ENCODE measurements at regions not wholly inside any gene's neighbourhood (a gene's known extent, or its start where the extent isn't known, plus 50 kb on each side); places are given as distances from the start of the nearest gene placed in this dataset.

DNA sequence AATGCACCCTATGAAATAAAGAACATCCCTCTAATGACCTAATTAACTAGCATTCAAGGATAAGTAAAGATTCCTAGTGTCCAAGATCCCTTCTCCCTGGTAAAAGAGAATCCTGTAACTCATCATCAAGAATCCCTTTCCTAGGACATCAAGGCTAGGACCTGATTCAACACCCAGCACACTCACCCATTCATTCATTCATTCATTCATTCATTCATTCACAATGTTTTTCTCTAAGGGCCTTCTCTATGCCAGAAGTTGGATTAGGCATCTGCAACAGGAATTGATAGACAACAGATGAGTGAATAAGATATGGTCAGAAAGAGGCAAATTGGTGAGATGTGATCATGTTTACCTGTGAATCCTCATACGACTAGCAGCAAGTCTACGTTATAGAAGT is 126.8 kb downstream of the OSR1 start:
- TF ChIP-seq CTCF (IDR thresholded peaks at IDR 0.05) (no peak), POLR2A (IDR thresholded peaks at IDR 0.05) (no peak)
